Prostate gland (tissue), 2 donors: ENCODE measurements at regions not wholly inside any gene's neighbourhood (a gene's known extent, or its start where the extent isn't known, plus 50 kb on each side); places are given as distances from the start of the nearest gene placed in this dataset.
"Not testable (repeated sequence)": the region's sequence is repeated elsewhere in the genome, so short reads cannot be mapped to it uniquely, and the experiment has no call there.

ENCODE experiments used
- DNase-seq: peaks from one replicate; pipeline ENCODE4 v3.0.0-alpha.2; 2019; ENCODE audit warnings: low spot score
- H3K27ac ChIP-seq, 2 donors: fragments of 200-600 bp; sonication (generic); 2 replicates each; pipeline ENCODE4 v1.5.1; 2017 to 2019
- H3K27me3 ChIP-seq: fragments of 200-600 bp; sonication (generic); replicated peaks from 2 replicates; pipeline ENCODE4 v1.5.1; 2019; ENCODE audit not compliant: insufficient read depth
- H3K36me3 ChIP-seq, 2 donors: fragments of 200-600 bp; sonication (generic); 1 replicate in 1 of 2; 2 replicates in 1 of 2; pipeline versions ENCODE4 v1.5.1 to v1.8.1; 2017 to 2019
- H3K4me1 ChIP-seq: fragments of 200-600 bp; sonication (generic); replicated peaks from 2 replicates; pipeline ENCODE4 v1.5.1; 2019
- H3K4me3 ChIP-seq, 2 donors: fragments of 200-600 bp; sonication (generic); 2 replicates each; pipeline ENCODE4 v1.5.1; 2017 to 2019
- H3K9me3 ChIP-seq: fragments of 200-600 bp; sonication (generic); 2 replicates; pipeline ENCODE4 v1.5.1; 2017
- CTCF ChIP-seq, 4 experiments: fragments of 200-600 bp in 2 of 4; fragments of 450-650 bp in 2 of 4; sonication (generic) in 2 of 4; IDR thresholded peaks; 1 replicate in 3 of 4; 2 replicates in 1 of 4; pipeline ENCODE4 v1.5.1; 2016 to 2019; ENCODE audit warnings: antibody characterized with exemption in 4 of 4, mild to moderate bottlenecking in 2 of 4, moderate library complexity in 2 of 4
- POLR2A ChIP-seq: fragments of 450-650 bp; IDR thresholded peaks from one replicate; pipeline ENCODE4 v1.6.1; 2016; ENCODE audit warnings: antibody characterized with exemption, mild to moderate bottlenecking
- POLR2AphosphoS5 ChIP-seq: sonication (generic); formaldehyde crosslinking; IDR thresholded peaks from one replicate; pipeline ENCODE4 v1.6.1; 2017; ENCODE audit warnings: antibody characterized with exemption
- WGBS: methylation state at CpG from one replicate; pipeline ENCODE4 v1.1.5; 2018; 5-methylcytosine and 5-hydroxymethylcytosine counted together
- intact Hi-C: fragments of 100-400 bp; cut with DNase I; formaldehyde crosslinking; loops from one replicate; pipeline ENCODE4 v1.14.2; 2022

GRCh38 chr16:85240982-85241924 lies 129.0 kb upstream of the CIBAR2 start:
- no peaks in the 10 kb centered on the region for H3K27me3 ChIP-seq
- no peaks in the 10 kb centered on the region for H3K9me3 ChIP-seq
- no peak overlapping the region for H3K27ac ChIP-seq
- no peak overlapping the region for H3K4me3 ChIP-seq
- 92% methylated on average over 18 of the region's 18 CpGs for WGBS
- no peaks in the 10 kb centered on the region for H3K4me1 ChIP-seq
- no peak for TF ChIP-seq POLR2AphosphoS5
- no peak for TF ChIP-seq CTCF (IDR thresholded peaks at IDR 0.05)
- no peak for TF ChIP-seq POLR2A
- no peaks in the 10 kb centered on the region for H3K36me3 ChIP-seq
- DNase-seq, result no peak
- intact Hi-C loops, result loop anchor here (5.0 kb wide), 1 partner anchor 124 kb away; no protein-coding TSS in a partner anchor

GRCh38 chr16:85242140-85242539 lies 129.9 kb upstream of the CIBAR2 start:
- H3K27me3 ChIP-seq, result no peaks in the 10 kb centered on the region
- no peak overlapping the region for H3K27ac ChIP-seq
- TF ChIP-seq CTCF (IDR thresholded peaks at IDR 0.05), result no peak
- TF ChIP-seq POLR2A, result no peak
- TF ChIP-seq POLR2AphosphoS5, result no peak
- H3K36me3 ChIP-seq, result no peaks in the 10 kb centered on the region
- intact Hi-C loops, result loop anchor here (5.0 kb wide), 1 partner anchor 125 kb away; no protein-coding TSS in a partner anchor
- H3K9me3 ChIP-seq, result no peaks in the 10 kb centered on the region
- H3K4me1 ChIP-seq, result no peaks in the 10 kb centered on the region
- H3K4me3 ChIP-seq, result no peak overlapping the region
- 90% methylated on average over 10 of the region's 10 CpGs for WGBS
- no peak for DNase-seq

- 78% methylated on average over 12 of the region's 12 CpGs for WGBS
- intact Hi-C loops, result loop anchor here (5.0 kb wide), 1 partner anchor 126 kb away; no protein-coding TSS in a partner anchor
These were observed 131.0 kb upstream of the CIBAR2 start for GRCh38 chr16:85243308-85243707.

GRCh38 chr16:85244452-85244851 lies 132.2 kb upstream of the CIBAR2 start:
- not testable (repeated sequence) for H3K27me3 ChIP-seq, H3K36me3 ChIP-seq, H3K9me3 ChIP-seq, DNase-seq, H3K4me3 ChIP-seq, H3K4me1 ChIP-seq, H3K27ac ChIP-seq
- WGBS, result 97% methylated on average over 8 of the region's 8 CpGs
- intact Hi-C loops, result loop anchor here (5.0 kb wide), 1 partner anchor 127 kb away; no protein-coding TSS in a partner anchor

More at GRCh38 chr16:85243308-85243707, 131.0 kb upstream of the CIBAR2 start:
- Histone ChIP-seq H3K36me3 (no peaks in the 10 kb centered on the region), H3K4me1 (no peaks in the 10 kb centered on the region), H3K27me3 (no peaks in the 10 kb centered on the region), H3K4me3 (no peak overlapping the region), H3K27ac (no peak overlapping the region), H3K9me3 (no peaks in the 10 kb centered on the region)
- DNase-seq, result no peak
- TF ChIP-seq POLR2A (no peak), POLR2AphosphoS5 (no peak), CTCF (IDR thresholded peaks at IDR 0.05) (no peak)

GRCh38 chr16:85245307-85246172 lies 133.3 kb upstream of the CIBAR2 start:
- Histone ChIP-seq H3K27ac (no peak overlapping the region), H3K4me1 (no peaks in the 10 kb centered on the region), H3K4me3 (no peak overlapping the region), H3K27me3 (no peaks in the 10 kb centered on the region), H3K9me3 (no peaks in the 10 kb centered on the region), H3K36me3 (no peaks in the 10 kb centered on the region)
- peak; percentile 26 for DNase-seq
- 24% methylated on average over 24 of the region's 24 CpGs for WGBS
- TF ChIP-seq POLR2A, result no peak
- no peak for TF ChIP-seq POLR2AphosphoS5
- TF ChIP-seq CTCF (IDR thresholded peaks at IDR 0.05), result peak; percentile 46 to 80 (median 72)
- intact Hi-C loops, result no loop called here
